ENCODE measurements at regions not wholly inside any gene's neighbourhood (a gene's known extent, or its start where the extent isn't known, plus 50 kb on each side); places are given as distances from the start of the nearest gene placed in this dataset.
"Not testable (repeated sequence)": the region's sequence is repeated elsewhere in the genome, so short reads cannot be mapped to it uniquely, and the experiment has no call there.

GRCh38 chr3:26141296-26141695 lies 351.4 kb downstream of the OXSM start:
- Histone ChIP-seq H3K4me3 (ENCODE audit: low read length) (no peak overlapping the region), H3K79me2 (replicated peaks; ENCODE audit: insufficient read depth, low read length) (no peaks in the 10 kb centered on the region), H3F3A (ENCODE audit: insufficient read depth, low read length, poor library complexity, severe bottlenecking) (no peaks in the 10 kb centered on the region), H2AFZ (ENCODE audit: low read depth, low read length) (no peak overlapping the region), H3K9ac (ENCODE audit: low read length) (no peak overlapping the region), H3K9me3 (ENCODE audit: low read length) (peaks cover 4% of the 10 kb centered on the region), H4K20me1 (ENCODE audit: insufficient read depth) (no peaks in the 10 kb centered on the region), H3K4me2 (ENCODE audit: low read length) (no peak overlapping the region), H3K9me2 (ENCODE audit: insufficient read depth, low read length) (no peaks in the 10 kb centered on the region), H3K27ac (ENCODE audit: low read length) (no peak overlapping the region), H3K27me3 (ENCODE audit: insufficient read depth, low read depth, low read length) (no peaks in the 10 kb centered on the region), H3K36me3 (ENCODE audit: insufficient read depth, low read length) (no peaks in the 10 kb centered on the region)
- TF ChIP-seq RAD21 (conservative IDR thresholded peaks at IDR 0.05) (no peak), CTCF (IDR thresholded peaks at IDR 0.05; ENCODE audit: poor library complexity, severe bottlenecking) (no peak)

GRCh38 chr3:26145769-26146168 lies 355.9 kb downstream of the OXSM start:
- no peak overlapping the region for H3K9ac ChIP-seq (ENCODE audit: low read length)
- TF ChIP-seq REST (IDR thresholded peaks at IDR 0.05; ENCODE audit: borderline replicate concordance) (no peak), POLR2AphosphoS5 (IDR thresholded peaks at IDR 0.05) (no peak), EZH2 (IDR thresholded peaks at IDR 0.05; ENCODE audit: borderline replicate concordance, insufficient read depth, low read length, poor library complexity, severe bottlenecking) (no peak), CTCF (IDR thresholded peaks at IDR 0.05; ENCODE audit: poor library complexity, severe bottlenecking) (no peak), SMC3 (conservative IDR thresholded peaks at IDR 0.05; ENCODE audit: poor library complexity) (no peak), MXI1 (conservative IDR thresholded peaks at IDR 0.05; ENCODE audit: poor library complexity, severe bottlenecking) (no peak), RAD21 (conservative IDR thresholded peaks at IDR 0.05) (no peak), EP300 (conservative IDR thresholded peaks at IDR 0.05; ENCODE audit: poor library complexity, severe bottlenecking) (no peak), TAF1 (IDR thresholded peaks at IDR 0.05; ENCODE audit: low read depth) (no peak)

GRCh38 chr3:26157428-26157827 lies 367.5 kb downstream of the OXSM start:
- not testable (repeated sequence) for H3K36me3 ChIP-seq (ENCODE audit: insufficient read depth, low read length); H3K4me2 ChIP-seq (ENCODE audit: low read length); H3K79me2 ChIP-seq (replicated peaks; ENCODE audit: insufficient read depth, low read length); H3K27ac ChIP-seq (ENCODE audit: low read length); H3K27me3 ChIP-seq (ENCODE audit: insufficient read depth, low read depth, low read length); H3K9ac ChIP-seq (ENCODE audit: low read length); H2AFZ ChIP-seq (ENCODE audit: low read depth, low read length); H4K20me1 ChIP-seq (ENCODE audit: insufficient read depth); H3K9me3 ChIP-seq (ENCODE audit: low read length); H3K4me3 ChIP-seq (ENCODE audit: low read length); H3F3A ChIP-seq (ENCODE audit: insufficient read depth, low read length, poor library complexity, severe bottlenecking); H3K9me2 ChIP-seq (ENCODE audit: insufficient read depth, low read length)

More at GRCh38 chr3:26145769-26146168, 355.9 kb downstream of the OXSM start:
- Histone ChIP-seq H3K9me3 (ENCODE audit: low read length) (no peaks in the 10 kb centered on the region), H3K4me3 (ENCODE audit: low read length) (no peak overlapping the region), H3K27me3 (ENCODE audit: insufficient read depth, low read depth, low read length) (no peaks in the 10 kb centered on the region), H3F3A (ENCODE audit: insufficient read depth, low read length, poor library complexity, severe bottlenecking) (no peaks in the 10 kb centered on the region), H3K36me3 (ENCODE audit: insufficient read depth, low read length) (no peaks in the 10 kb centered on the region), H3K9me2 (ENCODE audit: insufficient read depth, low read length) (no peaks in the 10 kb centered on the region), H2AFZ (ENCODE audit: low read depth, low read length) (no peak overlapping the region), H3K4me2 (ENCODE audit: low read length) (no peak overlapping the region), H4K20me1 (ENCODE audit: insufficient read depth) (no peaks in the 10 kb centered on the region), H3K79me2 (replicated peaks; ENCODE audit: insufficient read depth, low read length) (no peaks in the 10 kb centered on the region), H3K27ac (ENCODE audit: low read length) (no peak overlapping the region)

Data from neural cell (in vitro differentiated cells).